ENCODE measurements at regions not wholly inside any gene's neighbourhood (a gene's known extent, or its start where the extent isn't known, plus 50 kb on each side); places are given as distances from the start of the nearest gene placed in this dataset.
"Not testable (repeated sequence)": the region's sequence is repeated elsewhere in the genome, so short reads cannot be mapped to it uniquely, and the experiment has no call there.

- H4K20me1 ChIP-seq (ENCODE audit: insufficient read depth, low read length) = no peaks in the 10 kb centered on the region
- no peak for DNase-seq
These were observed 190.0 kb downstream of the ASB1 start for GRCh38 chr2:238616681-238617080.

GRCh38 chr2:238618494-238619283 lies 192.0 kb downstream of the ASB1 start:
- H4K20me1 ChIP-seq (ENCODE audit: insufficient read depth, low read length); H3K27ac ChIP-seq (ENCODE audit: low read length); DNase-seq; H3F3A ChIP-seq (ENCODE audit: insufficient read depth, low read length); H3K27me3 ChIP-seq (replicated peaks; ENCODE audit: insufficient read depth, low read length); H3K4me1 ChIP-seq (ENCODE audit: low read length); H3K9ac ChIP-seq (ENCODE audit: low read length); H3K79me2 ChIP-seq (ENCODE audit: low read length); H3K4me3 ChIP-seq (ENCODE audit: low read length); H2AFZ ChIP-seq (ENCODE audit: low read length); H3K9me3 ChIP-seq (replicated peaks; ENCODE audit: insufficient read depth, low read length); H3K9me2 ChIP-seq (replicated peaks; ENCODE audit: insufficient read depth, low read length); H3K36me3 ChIP-seq (replicated peaks; ENCODE audit: insufficient read depth, low read length); H3K4me2 ChIP-seq (ENCODE audit: low read depth, low read length): not testable (repeated sequence)

More at GRCh38 chr2:238616681-238617080, 190.0 kb downstream of the ASB1 start:
- H2AFZ ChIP-seq (ENCODE audit: low read length) = no peak overlapping the region
- H3K27ac ChIP-seq (ENCODE audit: low read length) = no peak overlapping the region
- H3K4me2 ChIP-seq (ENCODE audit: low read depth, low read length) = no peak overlapping the region
- no peaks in the 10 kb centered on the region for H3K27me3 ChIP-seq (replicated peaks; ENCODE audit: insufficient read depth, low read length)
- H3K36me3 ChIP-seq (replicated peaks; ENCODE audit: insufficient read depth, low read length) = no peaks in the 10 kb centered on the region
- H3K9me3 ChIP-seq (replicated peaks; ENCODE audit: insufficient read depth, low read length) = no peaks in the 10 kb centered on the region
- no peak overlapping the region for H3K9ac ChIP-seq (ENCODE audit: low read length)
- H3K4me1 ChIP-seq (ENCODE audit: low read length) = no peaks in the 10 kb centered on the region
- no peaks in the 10 kb centered on the region for H3K79me2 ChIP-seq (ENCODE audit: low read length)
- no peak overlapping the region for H3K4me3 ChIP-seq (ENCODE audit: low read length)
- no peak for TF ChIP-seq EZH2phosphoT487 (IDR thresholded peaks at IDR 0.05; ENCODE audit: low read length)
- TF ChIP-seq EZH2 (optimal IDR thresholded peaks at IDR 0.05; ENCODE audit: low read depth, low read length) = no peak
- TF ChIP-seq CTCF (IDR thresholded peaks at IDR 0.05; ENCODE audit: low read length) = no peak
- no peaks in the 10 kb centered on the region for H3F3A ChIP-seq (ENCODE audit: insufficient read depth, low read length)
- no peaks in the 10 kb centered on the region for H3K9me2 ChIP-seq (replicated peaks; ENCODE audit: insufficient read depth, low read length)

GRCh38 chr2:238627899-238628298 lies 201.2 kb downstream of the ASB1 start:
- H3K4me2 ChIP-seq (ENCODE audit: low read depth, low read length) = no peak overlapping the region
- H2AFZ ChIP-seq (ENCODE audit: low read length) = no peak overlapping the region
- no peak overlapping the region for H3K9ac ChIP-seq (ENCODE audit: low read length)
- no peaks in the 10 kb centered on the region for H3K36me3 ChIP-seq (replicated peaks; ENCODE audit: insufficient read depth, low read length)
- no peaks in the 10 kb centered on the region; the same call in 1 of the 2 replicates for H3K27me3 ChIP-seq (replicated peaks; ENCODE audit: insufficient read depth, low read length)
- H3K4me1 ChIP-seq (ENCODE audit: low read length) = no peaks in the 10 kb centered on the region
- H3K9me3 ChIP-seq (replicated peaks; ENCODE audit: insufficient read depth, low read length) = no peaks in the 10 kb centered on the region
- no peak overlapping the region for H3K27ac ChIP-seq (ENCODE audit: low read length)
- no peaks in the 10 kb centered on the region for H4K20me1 ChIP-seq (ENCODE audit: insufficient read depth, low read length)
- H3K9me2 ChIP-seq (replicated peaks; ENCODE audit: insufficient read depth, low read length) = no peaks in the 10 kb centered on the region
- no peaks in the 10 kb centered on the region for H3K79me2 ChIP-seq (ENCODE audit: low read length)
- no peak for TF ChIP-seq CTCF (IDR thresholded peaks at IDR 0.05; ENCODE audit: low read length)
- no peak for TF ChIP-seq EZH2 (optimal IDR thresholded peaks at IDR 0.05; ENCODE audit: low read depth, low read length)
- TF ChIP-seq EZH2phosphoT487 (IDR thresholded peaks at IDR 0.05; ENCODE audit: low read length) = no peak
- H3F3A ChIP-seq (ENCODE audit: insufficient read depth, low read length) = no peaks in the 10 kb centered on the region
- H3K4me3 ChIP-seq (ENCODE audit: low read length) = no peak overlapping the region
- DNase-seq = no peak

GRCh38 chr2:238629064-238629463 lies 202.3 kb downstream of the ASB1 start:
- H3K9me2 ChIP-seq (replicated peaks; ENCODE audit: insufficient read depth, low read length) = no peaks in the 10 kb centered on the region
- H3K4me1 ChIP-seq (ENCODE audit: low read length) = no peaks in the 10 kb centered on the region
- H3K9me3 ChIP-seq (replicated peaks; ENCODE audit: insufficient read depth, low read length) = no peaks in the 10 kb centered on the region
- H3K4me3 ChIP-seq (ENCODE audit: low read length) = no peak overlapping the region
- H3K27me3 ChIP-seq (replicated peaks; ENCODE audit: insufficient read depth, low read length) = peaks cover 3% of the 10 kb centered on the region; the same call in 1 of the 2 replicates
- no peak overlapping the region for H3K27ac ChIP-seq (ENCODE audit: low read length)
- H3K79me2 ChIP-seq (ENCODE audit: low read length) = no peaks in the 10 kb centered on the region
- H2AFZ ChIP-seq (ENCODE audit: low read length) = no peak overlapping the region
- DNase-seq = no peak
- no peak for TF ChIP-seq CTCF (IDR thresholded peaks at IDR 0.05; ENCODE audit: low read length)
- H4K20me1 ChIP-seq (ENCODE audit: insufficient read depth, low read length) = no peaks in the 10 kb centered on the region
- no peaks in the 10 kb centered on the region for H3F3A ChIP-seq (ENCODE audit: insufficient read depth, low read length)
- H3K36me3 ChIP-seq (replicated peaks; ENCODE audit: insufficient read depth, low read length) = no peaks in the 10 kb centered on the region
- no peak overlapping the region for H3K4me2 ChIP-seq (ENCODE audit: low read depth, low read length)
- H3K9ac ChIP-seq (ENCODE audit: low read length) = no peak overlapping the region
